Tibial nerve (tissue), 4 donors: ENCODE measurements at regions not wholly inside any gene's neighbourhood (a gene's known extent, or its start where the extent isn't known, plus 50 kb on each side); places are given as distances from the start of the nearest gene placed in this dataset.
A peak's percentile ranks its signal among the peaks of the same experiment; 100 is the strongest.

Experiments used
- DNase-seq, 2 donors: peaks; one replicate each; pipeline ENCODE4 v3.0.0-alpha.2; 2019; ENCODE audit warnings: low spot score in 2 of 2
- H3K27ac ChIP-seq, 4 donors: fragments of 200-600 bp; sonication (generic) in 3 of 4; one replicate each; pipeline ENCODE4 v1.5.1; 2017 to 2019; ENCODE audit warnings: mild to moderate bottlenecking in 1 of 4
- H3K27me3 ChIP-seq, 2 donors: fragments of 200-600 bp; sonication (generic) in 1 of 2; one replicate each; pipeline versions ENCODE4 v1.5.1 to v1.6.0; 2017 to 2019
- H3K36me3 ChIP-seq, 3 donors: fragments of 200-600 bp; sonication (generic); one replicate each; pipeline ENCODE4 v1.5.1; 2018 to 2019
- H3K4me1 ChIP-seq, 4 donors: fragments of 200-600 bp; sonication (generic) in 3 of 4; one replicate each; pipeline ENCODE4 v1.5.1; 2017 to 2019
- H3K4me3 ChIP-seq, 4 donors: fragments of 200-600 bp; sonication (generic) in 3 of 4; one replicate each; pipeline ENCODE4 v1.5.1; 2017 to 2019; ENCODE audit warnings: mild to moderate bottlenecking in 1 of 4, moderate library complexity in 1 of 4
- H3K9me3 ChIP-seq, 4 donors: fragments of 200-600 bp; sonication (generic) in 3 of 4; one replicate each; pipeline ENCODE4 v1.5.1; 2017 to 2019
- EP300 ChIP-seq, 2 donors: sonication (generic); formaldehyde crosslinking; IDR thresholded peaks; one replicate each; pipeline ENCODE4 v1.6.1; 2017; ENCODE audit warnings: antibody characterized with exemption in 2 of 2, mild to moderate bottlenecking in 1 of 2
- POLR2A ChIP-seq, 2 donors: fragments of 450-650 bp; IDR thresholded peaks; one replicate each; pipeline ENCODE4 v1.6.1; 2017; ENCODE audit warnings: antibody characterized with exemption in 2 of 2, mild to moderate bottlenecking in 2 of 2, moderate library complexity in 2 of 2
- WGBS, 2 donors: methylation state at CpG; one replicate each; pipeline ENCODE4 v1.1.5; 2018; 5-methylcytosine and 5-hydroxymethylcytosine counted together
- TF ChIP-seq, protein P1 (sequence below), 5 experiments: fragments of 200-600 bp in 3 of 5; fragments of 450-650 bp in 2 of 5; sonication (generic) in 3 of 5; IDR thresholded peaks; one replicate each; pipeline ENCODE4 v1.5.1; 2016 to 2019; ENCODE audit warnings: antibody characterized with exemption in 5 of 5, mild to moderate bottlenecking in 3 of 5, moderate library complexity in 2 of 5

DNA sequence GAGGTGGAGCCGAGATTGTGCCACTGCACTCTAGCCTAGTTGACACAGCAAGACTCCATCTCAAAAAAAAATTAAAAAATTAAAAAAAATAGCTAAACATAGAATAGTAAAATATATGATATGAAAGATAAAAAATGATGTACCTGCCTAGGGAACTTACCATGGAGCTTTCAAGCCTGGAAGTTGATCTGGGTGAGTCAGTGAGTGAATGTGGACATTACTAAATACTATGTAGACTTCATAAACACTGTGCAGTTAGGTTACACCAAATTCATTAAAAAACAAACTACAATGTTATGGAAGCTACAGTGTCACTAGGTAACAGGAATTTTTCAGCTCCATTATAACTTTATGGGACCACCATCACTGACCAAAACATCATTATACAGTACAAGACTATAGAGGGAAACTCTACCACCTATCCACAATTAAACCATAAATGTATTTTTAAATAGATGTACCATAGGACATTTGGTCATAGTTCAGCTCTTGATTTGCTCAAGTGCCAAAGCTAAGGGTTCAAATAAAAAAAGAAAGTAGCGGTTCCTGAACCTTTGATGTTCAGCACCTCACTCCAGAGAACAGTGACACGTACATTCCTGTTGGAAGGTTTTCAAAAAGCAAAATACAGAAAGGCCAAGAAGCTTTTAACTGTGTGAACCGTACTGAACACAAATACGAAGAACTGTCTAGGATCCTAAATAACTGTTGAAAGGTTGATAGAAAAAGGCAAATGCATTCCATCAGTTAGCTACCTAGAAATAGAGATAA is 52.4 kb upstream of the SPDEF start:
- Histone ChIP-seq H3K4me1 (peaks cover 0 to 6% (median 0%) of the 10 kb centered on the region in 4 donors), H3K27ac (peak overlapping the region in 1 of 4 donors; percentile 58), H3K9me3 (no peaks in the 10 kb centered on the region), H3K36me3 (peaks cover 0 to 32% (median 0%) of the 10 kb centered on the region in 3 donors), H3K27me3 (no peaks in the 10 kb centered on the region), H3K4me3 (no peak overlapping the region)
- no peak for DNase-seq
- TF ChIP-seq POLR2A (IDR thresholded peaks at IDR 0.05) (no peak), EP300 (IDR thresholded peaks at IDR 0.05) (no peak)
- TF ChIP-seq, protein P1, sequence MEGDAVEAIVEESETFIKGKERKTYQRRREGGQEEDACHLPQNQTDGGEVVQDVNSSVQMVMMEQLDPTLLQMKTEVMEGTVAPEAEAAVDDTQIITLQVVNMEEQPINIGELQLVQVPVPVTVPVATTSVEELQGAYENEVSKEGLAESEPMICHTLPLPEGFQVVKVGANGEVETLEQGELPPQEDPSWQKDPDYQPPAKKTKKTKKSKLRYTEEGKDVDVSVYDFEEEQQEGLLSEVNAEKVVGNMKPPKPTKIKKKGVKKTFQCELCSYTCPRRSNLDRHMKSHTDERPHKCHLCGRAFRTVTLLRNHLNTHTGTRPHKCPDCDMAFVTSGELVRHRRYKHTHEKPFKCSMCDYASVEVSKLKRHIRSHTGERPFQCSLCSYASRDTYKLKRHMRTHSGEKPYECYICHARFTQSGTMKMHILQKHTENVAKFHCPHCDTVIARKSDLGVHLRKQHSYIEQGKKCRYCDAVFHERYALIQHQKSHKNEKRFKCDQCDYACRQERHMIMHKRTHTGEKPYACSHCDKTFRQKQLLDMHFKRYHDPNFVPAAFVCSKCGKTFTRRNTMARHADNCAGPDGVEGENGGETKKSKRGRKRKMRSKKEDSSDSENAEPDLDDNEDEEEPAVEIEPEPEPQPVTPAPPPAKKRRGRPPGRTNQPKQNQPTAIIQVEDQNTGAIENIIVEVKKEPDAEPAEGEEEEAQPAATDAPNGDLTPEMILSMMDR (IDR thresholded peaks at IDR 0.05): no peak
- WGBS, 2 donors: 90% methylated on average over 5 of the region's 5 CpGs

DNA sequence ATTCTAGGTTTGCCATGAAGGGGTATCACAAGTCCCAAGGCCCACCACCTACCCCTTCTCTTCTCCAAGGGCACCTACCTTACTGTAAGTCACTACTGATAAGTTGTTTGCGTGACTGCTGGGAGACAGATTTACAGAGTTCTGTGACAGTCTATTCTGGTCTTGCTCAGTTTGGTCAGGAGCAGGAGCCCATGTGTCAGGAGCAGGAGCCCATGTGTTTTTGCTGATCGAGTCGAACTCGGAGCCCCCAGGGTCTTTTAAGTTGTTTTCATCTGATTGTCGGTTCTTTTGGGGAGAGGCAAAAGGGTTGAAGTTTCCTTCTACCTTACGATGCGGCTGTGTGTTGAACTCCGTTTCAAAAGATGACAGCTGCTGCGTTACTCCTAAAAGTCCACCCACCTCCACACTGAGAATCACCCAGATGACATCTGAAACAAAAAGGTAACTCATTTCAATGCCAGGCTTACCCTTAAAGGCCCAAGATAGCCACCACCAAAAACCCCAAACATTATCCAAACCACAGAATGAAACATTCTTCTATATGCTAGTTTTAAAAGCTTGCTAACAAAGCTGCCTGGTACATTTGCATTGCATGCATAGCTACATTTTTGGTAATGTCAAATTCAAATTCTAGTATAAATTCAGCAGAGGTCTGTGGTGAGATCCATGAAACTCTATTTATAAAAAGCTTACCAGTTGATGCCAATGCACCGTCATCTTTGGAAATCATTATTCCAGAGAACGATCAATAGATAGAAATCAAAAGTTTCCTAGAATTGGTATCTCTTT is 50.5 kb upstream of the SPDEF start:
- Histone ChIP-seq H3K9me3 (no peaks in the 10 kb centered on the region), H3K36me3 (peaks cover 0 to 37% (median 0%) of the 10 kb centered on the region in 3 donors), H3K4me1 (peaks cover 0 to 10% (median 0%) of the 10 kb centered on the region in 4 donors), H3K4me3 (no peak overlapping the region), H3K27ac (no peak overlapping the region), H3K27me3 (no peaks in the 10 kb centered on the region)
- no peak for TF ChIP-seq EP300 (IDR thresholded peaks at IDR 0.05)
- no peak for TF ChIP-seq POLR2A (IDR thresholded peaks at IDR 0.05)
- TF ChIP-seq, protein P1 (IDR thresholded peaks at IDR 0.05): no peak
- DNase-seq: no peak
- 90 to 91% methylated on average over 11 of the region's 11 CpGs for WGBS, 2 donors
